D721Med (cell line): ENCODE measurements at regions not wholly inside any gene's neighbourhood (a gene's known extent, or its start where the extent isn't known, plus 50 kb on each side); places are given as distances from the start of the nearest gene placed in this dataset.

Source experiments
- DNase-seq: peaks from one replicate; pipeline ENCODE4 v3.0.0; 2011; ENCODE audit warnings: low spot score; ENCODE audit not compliant: insufficient read length
- FAIRE-seq: peaks from 2 replicates; lab custom pipeline; 2011; peaks lifted over from hg19 to GRCh38; lab: Jason Lieb, UNC
- TF ChIP-seq, protein P1 (sequence below): IDR thresholded peaks from 2 replicates; pipeline ENCODE4 v1.5.1; 2012; ENCODE audit warnings: mild to moderate bottlenecking, control low read depth; ENCODE audit not compliant: insufficient read depth; ENCODE audit errors: missing control alignments

DNA sequence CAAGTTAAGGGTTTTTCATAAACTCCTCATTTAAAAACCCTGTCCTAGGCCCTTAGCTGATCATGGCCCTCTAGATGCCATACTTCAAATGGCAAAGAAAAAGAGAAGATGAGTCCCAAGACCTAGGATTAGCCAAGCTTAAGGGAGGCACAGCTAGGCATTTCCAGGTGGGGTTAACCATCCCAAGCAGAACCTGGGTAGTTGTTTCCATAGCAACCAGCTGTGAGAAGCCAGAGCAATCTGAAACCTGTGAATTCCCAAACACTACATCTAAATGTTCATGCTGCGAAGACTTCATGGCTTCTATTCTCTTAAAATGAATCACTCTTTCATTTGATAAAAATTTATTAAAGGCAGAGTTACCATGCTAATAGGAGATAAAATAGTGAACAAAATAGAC lies 372.9 kb downstream of the C12orf50 start:
- FAIRE-seq: no peak
- no peak for DNase-seq
- TF ChIP-seq, protein P1, sequence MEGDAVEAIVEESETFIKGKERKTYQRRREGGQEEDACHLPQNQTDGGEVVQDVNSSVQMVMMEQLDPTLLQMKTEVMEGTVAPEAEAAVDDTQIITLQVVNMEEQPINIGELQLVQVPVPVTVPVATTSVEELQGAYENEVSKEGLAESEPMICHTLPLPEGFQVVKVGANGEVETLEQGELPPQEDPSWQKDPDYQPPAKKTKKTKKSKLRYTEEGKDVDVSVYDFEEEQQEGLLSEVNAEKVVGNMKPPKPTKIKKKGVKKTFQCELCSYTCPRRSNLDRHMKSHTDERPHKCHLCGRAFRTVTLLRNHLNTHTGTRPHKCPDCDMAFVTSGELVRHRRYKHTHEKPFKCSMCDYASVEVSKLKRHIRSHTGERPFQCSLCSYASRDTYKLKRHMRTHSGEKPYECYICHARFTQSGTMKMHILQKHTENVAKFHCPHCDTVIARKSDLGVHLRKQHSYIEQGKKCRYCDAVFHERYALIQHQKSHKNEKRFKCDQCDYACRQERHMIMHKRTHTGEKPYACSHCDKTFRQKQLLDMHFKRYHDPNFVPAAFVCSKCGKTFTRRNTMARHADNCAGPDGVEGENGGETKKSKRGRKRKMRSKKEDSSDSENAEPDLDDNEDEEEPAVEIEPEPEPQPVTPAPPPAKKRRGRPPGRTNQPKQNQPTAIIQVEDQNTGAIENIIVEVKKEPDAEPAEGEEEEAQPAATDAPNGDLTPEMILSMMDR: no peak

DNA sequence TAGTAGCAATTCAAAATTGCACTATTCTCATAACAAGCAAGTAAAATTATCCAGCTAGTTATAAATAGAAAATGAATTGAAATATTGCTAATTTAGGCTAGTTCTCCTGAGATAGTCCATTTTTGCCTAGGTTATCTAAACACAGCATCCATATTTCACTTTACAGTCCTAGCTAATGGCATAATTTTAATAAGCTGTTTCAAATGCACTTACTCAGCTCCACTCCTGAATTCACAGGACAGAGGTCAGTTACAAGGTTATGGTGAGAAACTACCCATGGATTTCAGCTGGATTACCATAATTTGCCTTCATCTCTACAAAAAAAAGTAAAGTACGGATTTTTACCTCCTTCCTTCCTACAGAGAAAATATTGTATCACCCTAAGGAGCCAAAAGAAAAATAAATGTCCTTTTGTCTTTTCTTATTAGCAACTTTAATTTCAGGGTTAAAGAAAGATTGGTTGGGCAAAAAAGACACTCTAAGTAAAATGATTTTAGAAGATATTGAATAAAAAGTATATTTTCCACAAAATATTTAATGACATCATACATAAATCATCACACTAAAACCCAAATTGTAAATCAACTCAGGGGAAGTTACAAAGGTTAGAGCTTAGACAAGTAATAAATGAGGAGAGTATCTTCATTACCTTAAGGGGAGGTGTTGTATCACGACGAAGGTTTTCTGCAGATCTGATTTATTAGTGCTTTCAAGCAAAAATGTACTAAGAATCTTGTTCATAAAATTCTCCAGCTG lies 377.4 kb downstream of the C12orf50 start:
- FAIRE-seq (no peak), DNase-seq (no peak)
- TF ChIP-seq, protein P1: no peak

DNA sequence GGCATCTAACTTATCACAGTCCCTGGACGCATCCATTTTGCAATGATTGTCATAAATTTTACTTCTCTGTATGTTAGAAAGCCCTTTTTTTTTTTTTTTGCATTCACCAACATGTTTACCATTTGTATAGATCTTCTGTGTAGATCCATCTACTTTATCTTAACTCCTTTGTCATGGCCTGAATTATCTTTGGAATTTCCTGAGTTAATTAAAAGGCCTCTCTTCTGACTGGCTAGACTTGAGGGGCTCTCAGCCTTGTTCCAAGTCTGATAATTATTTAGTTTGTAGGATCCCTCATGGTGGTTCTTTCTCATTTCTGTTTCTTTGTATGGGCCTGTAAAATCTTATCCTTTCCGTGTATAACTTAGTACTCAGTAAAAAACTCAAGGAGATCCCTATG lies 387.0 kb downstream of the C12orf50 start:
- DNase-seq (no peak), FAIRE-seq (no peak)
- TF ChIP-seq, protein P1: no peak

DNA sequence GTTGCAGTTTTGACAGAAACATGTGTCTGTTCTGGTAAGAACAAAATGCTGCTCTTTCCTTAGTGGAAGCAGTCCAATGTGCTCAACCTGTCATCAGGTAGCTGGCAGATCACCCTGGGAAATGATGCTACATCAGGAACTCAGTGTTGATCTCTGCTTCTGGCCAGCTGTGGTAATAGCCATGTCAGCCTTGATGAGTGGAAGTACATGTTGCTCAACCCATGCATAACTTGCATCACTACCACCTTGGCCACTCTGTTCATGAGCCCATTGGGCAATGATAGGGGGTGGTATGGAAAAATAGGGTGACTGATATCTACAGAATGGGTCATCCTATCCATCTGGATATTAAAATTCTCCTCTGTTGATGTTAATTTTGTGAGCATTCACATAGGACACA lies 411.0 kb downstream of the C12orf50 start:
- TF ChIP-seq, protein P1: no peak
- FAIRE-seq (no peak), DNase-seq (no peak)

DNA sequence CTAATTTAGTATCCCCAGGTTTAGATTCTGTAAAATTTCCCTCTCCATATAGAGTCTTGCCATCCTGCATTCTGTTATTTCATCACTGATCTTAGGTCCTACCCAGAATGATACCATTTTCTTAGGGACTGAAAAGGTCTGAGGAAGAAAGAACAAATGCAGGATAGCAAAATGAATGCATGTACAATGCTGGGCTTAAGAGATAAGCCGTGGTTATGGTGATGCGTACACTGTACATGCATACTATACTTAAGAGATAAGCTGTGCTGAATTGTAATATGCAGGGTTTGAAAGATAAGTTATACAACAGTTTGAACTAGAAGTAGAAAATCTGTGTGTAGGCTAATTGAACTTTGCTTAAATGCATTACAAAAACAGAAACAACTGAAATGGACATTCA lies 416.2 kb downstream of the C12orf50 start:
- FAIRE-seq (no peak), DNase-seq (no peak)
- TF ChIP-seq, protein P1: no peak

DNA sequence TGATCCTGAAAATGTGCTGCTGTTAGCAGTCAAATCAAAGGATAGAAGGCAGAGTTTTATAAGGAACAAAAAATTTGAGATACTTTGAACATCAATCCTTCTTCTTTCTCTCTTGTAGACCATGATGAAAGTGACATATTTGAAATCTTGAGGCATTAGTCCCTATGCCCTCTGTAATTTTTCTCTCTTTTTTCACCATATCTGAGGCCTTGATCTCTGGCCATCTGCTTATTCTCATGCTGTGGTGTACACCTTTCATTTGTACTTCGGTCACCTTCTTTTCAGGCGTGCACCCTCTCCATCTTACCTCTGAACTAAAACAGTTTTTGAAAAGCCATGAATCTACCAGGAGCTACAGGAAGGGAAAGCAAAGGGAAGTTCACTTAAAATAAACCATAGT lies 420.9 kb downstream of the C12orf50 start:
- no peak for FAIRE-seq
- TF ChIP-seq, protein P1: no peak
- DNase-seq: no peak

DNA sequence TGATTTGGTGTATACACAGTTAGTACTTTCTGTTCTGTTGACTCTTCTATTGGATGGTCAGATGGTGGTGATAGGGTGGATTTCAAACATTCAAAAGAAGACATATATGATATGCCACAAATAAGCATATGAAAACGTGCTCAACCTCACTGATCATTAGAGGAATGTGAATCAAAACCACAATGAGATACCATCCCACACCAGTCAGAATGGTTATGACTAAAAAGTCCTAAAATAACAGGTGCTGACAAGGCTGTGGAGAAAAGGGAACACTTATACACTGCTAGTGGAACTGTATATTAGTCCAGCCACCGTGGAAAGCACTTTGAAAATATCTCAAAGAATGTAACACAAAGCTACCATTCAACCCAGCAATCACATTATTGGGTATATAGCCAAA lies 425.5 kb downstream of the C12orf50 start:
- FAIRE-seq (no peak), DNase-seq (no peak)
- TF ChIP-seq, protein P1: no peak
